ENCODE measurements at regions not wholly inside any gene's neighbourhood (a gene's known extent, or its start where the extent isn't known, plus 50 kb on each side); places are given as distances from the start of the nearest gene placed in this dataset.

- no peak for TF ChIP-seq ZFP36L1 (CRISPR knock-in tag; IDR thresholded peaks at IDR 0.05)
- TF ChIP-seq SNAPC4 (CRISPR knock-in tag; IDR thresholded peaks at IDR 0.05) = no peak
- no peak for TF ChIP-seq SRSF1 (optimal IDR thresholded peaks at IDR 0.05; ENCODE audit: low read depth, low read length)
- TF ChIP-seq, protein P1, sequence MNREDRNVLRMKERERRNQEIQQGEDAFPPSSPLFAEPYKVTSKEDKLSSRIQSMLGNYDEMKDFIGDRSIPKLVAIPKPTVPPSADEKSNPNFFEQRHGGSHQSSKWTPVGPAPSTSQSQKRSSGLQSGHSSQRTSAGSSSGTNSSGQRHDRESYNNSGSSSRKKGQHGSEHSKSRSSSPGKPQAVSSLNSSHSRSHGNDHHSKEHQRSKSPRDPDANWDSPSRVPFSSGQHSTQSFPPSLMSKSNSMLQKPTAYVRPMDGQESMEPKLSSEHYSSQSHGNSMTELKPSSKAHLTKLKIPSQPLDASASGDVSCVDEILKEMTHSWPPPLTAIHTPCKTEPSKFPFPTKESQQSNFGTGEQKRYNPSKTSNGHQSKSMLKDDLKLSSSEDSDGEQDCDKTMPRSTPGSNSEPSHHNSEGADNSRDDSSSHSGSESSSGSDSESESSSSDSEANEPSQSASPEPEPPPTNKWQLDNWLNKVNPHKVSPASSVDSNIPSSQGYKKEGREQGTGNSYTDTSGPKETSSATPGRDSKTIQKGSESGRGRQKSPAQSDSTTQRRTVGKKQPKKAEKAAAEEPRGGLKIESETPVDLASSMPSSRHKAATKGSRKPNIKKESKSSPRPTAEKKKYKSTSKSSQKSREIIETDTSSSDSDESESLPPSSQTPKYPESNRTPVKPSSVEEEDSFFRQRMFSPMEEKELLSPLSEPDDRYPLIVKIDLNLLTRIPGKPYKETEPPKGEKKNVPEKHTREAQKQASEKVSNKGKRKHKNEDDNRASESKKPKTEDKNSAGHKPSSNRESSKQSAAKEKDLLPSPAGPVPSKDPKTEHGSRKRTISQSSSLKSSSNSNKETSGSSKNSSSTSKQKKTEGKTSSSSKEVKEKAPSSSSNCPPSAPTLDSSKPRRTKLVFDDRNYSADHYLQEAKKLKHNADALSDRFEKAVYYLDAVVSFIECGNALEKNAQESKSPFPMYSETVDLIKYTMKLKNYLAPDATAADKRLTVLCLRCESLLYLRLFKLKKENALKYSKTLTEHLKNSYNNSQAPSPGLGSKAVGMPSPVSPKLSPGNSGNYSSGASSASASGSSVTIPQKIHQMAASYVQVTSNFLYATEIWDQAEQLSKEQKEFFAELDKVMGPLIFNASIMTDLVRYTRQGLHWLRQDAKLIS (CRISPR knock-in tag; IDR thresholded peaks at IDR 0.05) = no peak
- no peak for TF ChIP-seq IKZF4 (CRISPR knock-in tag; IDR thresholded peaks at IDR 0.05; ENCODE audit: borderline replicate concordance, low read depth, not compliant biosample characterization)
- TF ChIP-seq IKZF1 (IDR thresholded peaks at IDR 0.05) = no peak
- no peak for TF ChIP-seq CENPT (CRISPR knock-in tag; IDR thresholded peaks at IDR 0.05; ENCODE audit: low read depth)
These were observed 619.5 kb downstream of the MATN1 start (continued) for GRCh38 chr1:30103708-30104411.
